GM12864 (cell line): ENCODE measurements at regions not wholly inside any gene's neighbourhood (a gene's known extent, or its start where the extent isn't known, plus 50 kb on each side); places are given as distances from the start of the nearest gene placed in this dataset.

Experiments used
- DNase-seq: peaks from one replicate; pipeline ENCODE4 v3.0.0-alpha.2; 2011; ENCODE audit warnings: low read depth
- H3K4me3 ChIP-seq: 2 replicates; pipeline ENCODE4 v1.5.1; 2011; ENCODE audit warnings: mild to moderate bottlenecking, low read depth, low read length, control low read depth
- TF ChIP-seq, protein P1 (sequence below): IDR thresholded peaks from 2 replicates; pipeline ENCODE4 v1.5.1; 2011; ENCODE audit warnings: low read depth, mild to moderate bottlenecking, moderate library complexity, low read length, control low read depth, inconsistent platforms; ENCODE audit errors: missing control alignments

DNA sequence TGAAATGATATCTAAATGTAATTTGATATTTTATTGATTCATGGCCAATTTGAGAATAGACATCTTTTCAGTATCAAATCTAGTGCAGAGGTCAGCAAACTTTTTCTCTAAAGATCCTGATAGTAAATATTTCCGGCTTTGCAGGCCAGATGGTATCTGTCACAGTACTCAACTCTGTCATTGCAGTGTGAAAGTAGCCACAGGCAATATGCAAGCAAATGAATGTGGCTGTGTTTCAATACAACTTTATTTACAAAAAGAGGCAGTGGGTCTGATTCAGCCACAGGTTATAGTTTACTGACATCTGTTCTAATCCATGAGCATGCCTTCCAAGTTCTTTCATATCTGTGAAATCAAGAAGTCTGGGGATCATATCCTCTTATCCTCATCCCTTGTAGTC, 221.2 kb downstream of the PRDM2 start:
- no peak for DNase-seq
- H3K4me3 ChIP-seq: no peak overlapping the region
- TF ChIP-seq, protein P1, sequence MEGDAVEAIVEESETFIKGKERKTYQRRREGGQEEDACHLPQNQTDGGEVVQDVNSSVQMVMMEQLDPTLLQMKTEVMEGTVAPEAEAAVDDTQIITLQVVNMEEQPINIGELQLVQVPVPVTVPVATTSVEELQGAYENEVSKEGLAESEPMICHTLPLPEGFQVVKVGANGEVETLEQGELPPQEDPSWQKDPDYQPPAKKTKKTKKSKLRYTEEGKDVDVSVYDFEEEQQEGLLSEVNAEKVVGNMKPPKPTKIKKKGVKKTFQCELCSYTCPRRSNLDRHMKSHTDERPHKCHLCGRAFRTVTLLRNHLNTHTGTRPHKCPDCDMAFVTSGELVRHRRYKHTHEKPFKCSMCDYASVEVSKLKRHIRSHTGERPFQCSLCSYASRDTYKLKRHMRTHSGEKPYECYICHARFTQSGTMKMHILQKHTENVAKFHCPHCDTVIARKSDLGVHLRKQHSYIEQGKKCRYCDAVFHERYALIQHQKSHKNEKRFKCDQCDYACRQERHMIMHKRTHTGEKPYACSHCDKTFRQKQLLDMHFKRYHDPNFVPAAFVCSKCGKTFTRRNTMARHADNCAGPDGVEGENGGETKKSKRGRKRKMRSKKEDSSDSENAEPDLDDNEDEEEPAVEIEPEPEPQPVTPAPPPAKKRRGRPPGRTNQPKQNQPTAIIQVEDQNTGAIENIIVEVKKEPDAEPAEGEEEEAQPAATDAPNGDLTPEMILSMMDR: no peak

GRCh38 chr1:13922466-13923110, 222.6 kb downstream of the PRDM2 start:
- DNase-seq: no peak
- no peak overlapping the region for H3K4me3 ChIP-seq
- TF ChIP-seq, protein P1: no peak

DNA sequence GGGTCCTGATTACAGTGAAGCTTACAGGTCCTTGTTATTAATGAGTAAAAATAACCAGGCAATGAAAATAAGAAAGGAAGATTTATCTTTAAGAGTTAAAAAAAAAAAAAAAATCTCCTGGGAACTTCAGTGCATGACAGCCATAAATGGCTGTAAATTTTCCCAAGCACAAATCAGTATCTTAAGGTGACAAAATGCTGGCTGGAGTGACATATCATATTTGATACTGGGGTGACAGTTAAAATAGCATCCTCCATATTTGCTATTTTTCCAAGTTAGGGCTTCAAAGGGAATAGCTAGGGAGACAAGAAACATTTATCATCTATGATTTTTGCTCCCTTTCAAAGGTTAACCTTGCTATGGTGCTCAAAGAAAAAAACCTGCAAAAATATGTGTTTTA, 226.6 kb downstream of the PRDM2 start:
- H3K4me3 ChIP-seq: no peak overlapping the region

GRCh38 chr1:13927736-13928135, 227.7 kb downstream of the PRDM2 start:
- TF ChIP-seq, protein P1: no peak
- DNase-seq: no peak
- H3K4me3 ChIP-seq: no peak overlapping the region

More for the DNA sequence above, 226.6 kb downstream of the PRDM2 start:
- no peak for DNase-seq
- TF ChIP-seq, protein P1: no peak

DNA sequence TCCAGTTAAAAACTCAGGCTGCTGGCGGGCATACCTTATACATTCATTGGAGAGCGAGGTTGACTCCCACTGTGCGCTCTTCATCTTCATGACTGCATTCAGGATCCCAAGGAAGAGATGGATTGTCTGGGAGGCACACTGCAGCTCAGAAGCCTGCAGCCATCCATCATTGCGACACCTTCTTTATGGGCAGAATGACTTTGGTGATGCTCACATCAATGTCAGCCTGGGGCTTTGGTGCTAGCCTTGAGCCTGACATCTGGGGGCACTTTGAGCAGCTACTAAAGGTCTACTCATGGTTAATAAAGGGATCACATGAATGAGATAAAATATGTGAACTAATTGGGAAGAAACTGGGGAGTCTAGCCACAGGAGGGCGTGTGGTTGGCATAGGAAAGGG, 229.3 kb downstream of the PRDM2 start:
- no peak for DNase-seq
- TF ChIP-seq, protein P1: no peak

DNA sequence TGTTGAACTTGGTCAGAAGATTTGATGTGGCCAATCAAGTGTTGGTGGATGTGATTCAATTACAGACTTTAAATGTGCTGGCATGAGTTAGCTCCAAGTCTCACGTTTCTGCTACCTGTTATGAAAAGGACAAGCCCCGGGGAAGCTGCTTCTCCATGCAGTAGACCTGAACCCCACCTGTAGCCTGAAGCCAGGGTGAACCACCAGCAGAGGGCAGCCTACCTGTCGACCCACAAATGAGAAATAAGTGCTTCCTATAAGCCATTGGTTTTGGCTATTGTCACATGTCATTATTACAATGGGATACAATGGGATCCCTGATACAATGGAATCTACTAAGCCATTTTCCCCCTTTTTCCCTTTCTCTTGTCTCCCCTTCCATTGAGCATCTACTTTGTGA, 230.2 kb downstream of the PRDM2 start:
- no peak overlapping the region for H3K4me3 ChIP-seq
- DNase-seq: no peak
- TF ChIP-seq, protein P1: peak; percentile 85

More for the DNA sequence above, 229.3 kb downstream of the PRDM2 start:
- no peak overlapping the region for H3K4me3 ChIP-seq

DNA sequence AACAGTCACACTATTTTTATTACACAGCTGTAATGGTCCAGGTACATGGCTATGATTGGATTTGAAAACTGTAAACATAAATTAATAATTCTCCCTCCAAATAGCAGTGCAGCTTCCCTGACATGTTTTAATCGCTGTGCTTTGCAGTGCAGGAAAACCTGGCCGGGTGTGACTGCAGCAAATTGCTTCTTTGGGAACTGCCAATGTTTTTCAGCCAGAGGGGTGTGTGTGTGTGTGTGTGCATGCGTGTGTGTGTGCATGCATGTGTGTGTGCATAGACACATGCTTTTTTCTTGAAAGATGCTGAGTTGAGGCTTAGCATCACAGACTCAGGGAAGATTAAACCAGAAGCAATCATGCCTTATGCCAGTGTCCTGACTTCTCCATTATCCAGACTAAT, 231.2 kb downstream of the PRDM2 start:
- no peak for DNase-seq
- TF ChIP-seq, protein P1: no peak
- no peak overlapping the region for H3K4me3 ChIP-seq
